ENCODE measurements at regions not wholly inside any gene's neighbourhood (a gene's known extent, or its start where the extent isn't known, plus 50 kb on each side); places are given as distances from the start of the nearest gene placed in this dataset.

DNA sequence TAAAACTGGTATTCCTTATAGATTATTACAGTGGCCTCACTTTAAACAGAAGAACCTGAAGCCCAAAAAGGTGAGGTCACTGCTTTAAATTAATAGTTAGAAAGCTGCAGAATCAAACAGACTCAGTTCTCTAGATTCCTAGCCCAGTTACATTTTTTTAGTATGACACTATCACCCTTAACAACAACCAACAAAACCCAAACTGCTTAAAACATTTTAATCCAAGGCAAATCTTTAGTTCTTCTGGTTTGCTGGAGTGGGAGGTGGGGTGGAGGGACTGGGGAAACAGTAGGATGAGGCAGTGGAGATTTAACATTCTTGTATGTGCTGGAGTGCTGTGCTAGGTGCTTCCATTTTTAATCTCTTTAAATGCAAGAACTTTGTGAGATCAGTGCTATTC lies 631.6 kb upstream of the KCNMB2 start:
- no peak for TF ChIP-seq POLR2A (IDR thresholded peaks at IDR 0.05; ENCODE audit: low read depth, low read length)
- TF ChIP-seq POLR2AphosphoS5 (IDR thresholded peaks at IDR 0.05; ENCODE audit: low read depth, low read length) = no peak
- TF ChIP-seq TAF1 (IDR thresholded peaks at IDR 0.05; ENCODE audit: low read depth, low read length) = no peak
- TF ChIP-seq SPI1 (IDR thresholded peaks at IDR 0.05; ENCODE audit: low read depth, low read length) = no peak

Data from GM12891 (cell line).